GM12878 (cell line): ENCODE measurements at regions not wholly inside any gene's neighbourhood (a gene's known extent, or its start where the extent isn't known, plus 50 kb on each side); places are given as distances from the start of the nearest gene placed in this dataset.

Experiments
- ATAC-seq: fragments of 200-7000 bp; cut with Tn5 transposase; 3 replicates; pipeline ENCODE4 v1.9.1; 2020; ENCODE audit warnings: mild to moderate bottlenecking, moderate library complexity
- BruUV-seq: library from RNA; stranded (reverse); fragments of 400-500 nt; replicated peaks from 2 replicates; lab custom pipeline; 2021; lab: Mats Ljungman, UMichigan
- CTCF ChIA-PET: fragments of 300-600 bp; sonication (Branson Sonifier 250); formaldehyde crosslinking; extraction: SDS; loops from one replicate; lab custom pipeline; 2021; ENCODE audit warnings: inconsistent platforms; lab: Yijun Ruan, JAX
- POLR2A ChIA-PET: fragments of 350-600 bp; formaldehyde crosslinking; extraction: SDS; loops from one replicate; lab custom pipeline; 2021; ENCODE audit warnings: inconsistent platforms; lab: Charles Lee
- RAD21 ChIA-PET: fragments of 300-600 bp; sonication (Branson Sonifier 250); formaldehyde crosslinking; loops from one replicate; lab custom pipeline; 2023; ENCODE audit warnings: antibody characterized with exemption; ENCODE audit not compliant: unreplicated experiment; lab: Charles Lee
- SMC1A ChIA-PET: fragments of 300-600 bp; sonication (Branson Sonifier 250); formaldehyde crosslinking; loops from one replicate; lab custom pipeline; 2023; ENCODE audit not compliant: unreplicated experiment, uncharacterized antibody; lab: Charles Lee
- DNase-seq: peaks from one replicate; pipeline ENCODE4 v3.0.0-alpha.2; 2011; ENCODE audit warnings: low read depth, low spot score
- FAIRE-seq: peaks from 3 replicates; lab custom pipeline; 2011; peaks lifted over from hg19 to GRCh38; lab: Jason Lieb, UNC
- H2AFZ ChIP-seq: 2 replicates; pipeline ENCODE4 v1.6.0; 2011; ENCODE audit warnings: low read depth, low read length, control low read depth; ENCODE audit not compliant: control insufficient read depth
- H3K27ac ChIP-seq: 2 replicates; pipeline ENCODE4 v1.5.1; 2011; ENCODE audit warnings: control low read depth; ENCODE audit not compliant: control insufficient read depth, insufficient read depth
- H3K27me3 ChIP-seq, 2 experiments: replicated peaks in 1 of 2; 2 replicates each; pipeline versions ENCODE4 v1.6.0 to v1.6.1; 2011; ENCODE audit warnings: low read length in 1 of 2; ENCODE audit not compliant: control insufficient read depth in 2 of 2, insufficient read depth in 2 of 2
- H3K36me3 ChIP-seq, 2 experiments: 2 replicates each; pipeline ENCODE4 v1.5.1; 2011; ENCODE audit warnings: low read length in 1 of 2; ENCODE audit not compliant: control insufficient read depth in 2 of 2, insufficient read depth in 2 of 2
- H3K4me1 ChIP-seq: 2 replicates; pipeline ENCODE4 v1.6.1; 2011; ENCODE audit warnings: mild to moderate bottlenecking, low read length, moderate library complexity, mixed read lengths; ENCODE audit not compliant: control insufficient read depth, insufficient read depth
- H3K4me2 ChIP-seq: 2 replicates; pipeline ENCODE4 v1.6.0; 2011; ENCODE audit warnings: control low read depth; ENCODE audit not compliant: control insufficient read depth, insufficient read depth
- H3K4me3 ChIP-seq: fragments of 200-600 bp; sonication (generic); 2 replicates; pipeline ENCODE4 v1.5.1; 2016
- H3K79me2 ChIP-seq: 2 replicates; pipeline ENCODE4 v1.6.0; 2011; ENCODE audit warnings: low read length; ENCODE audit not compliant: control insufficient read depth, insufficient read depth
- H3K9ac ChIP-seq: 2 replicates; pipeline ENCODE4 v1.8.0; 2011; ENCODE audit warnings: low read length, control low read depth, mixed read lengths; ENCODE audit not compliant: control insufficient read depth, insufficient read depth
- H3K9me3 ChIP-seq: replicated peaks from 3 replicates; pipeline ENCODE4 v1.5.1; 2011; ENCODE audit warnings: mild to moderate bottlenecking, low read length; ENCODE audit not compliant: control insufficient read depth, insufficient read depth
- H4K20me1 ChIP-seq: 2 replicates; pipeline ENCODE4 v1.6.0; 2011; ENCODE audit not compliant: control insufficient read depth, insufficient read depth
- DPF2 ChIP-seq: fragments of 450-650 bp; IDR thresholded peaks from 2 replicates; pipeline ENCODE4 v1.6.1; 2017; ENCODE audit warnings: mild to moderate bottlenecking
- GATAD2B ChIP-seq: fragments of 450-650 bp; conservative IDR thresholded peaks from 2 replicates; pipeline ENCODE4 v1.6.1; 2017; ENCODE audit warnings: low read depth, mild to moderate bottlenecking, moderate library complexity
- IKZF1 ChIP-seq: fragments of 450-650 bp; conservative IDR thresholded peaks from 2 replicates; pipeline ENCODE4 v1.6.1; 2017; ENCODE audit warnings: antibody characterized with exemption, mild to moderate bottlenecking
- JUND ChIP-seq: IDR thresholded peaks from 2 replicates; pipeline ENCODE4 v1.6.1; 2012; ENCODE audit warnings: low read depth, mild to moderate bottlenecking, low read length, improper control_type of control experiment, moderate library complexity
- MXI1 ChIP-seq: fragments of 150-350 bp; IDR thresholded peaks from 2 replicates; pipeline ENCODE4 v1.6.1; 2011; ENCODE audit warnings: low read depth, mild to moderate bottlenecking, inconsistent platforms, low read length, improper control_type of control experiment
- MYB ChIP-seq: fragments of 150-350 bp; IDR thresholded peaks from 2 replicates; pipeline ENCODE4 v1.6.1; 2014; ENCODE audit warnings: mild to moderate bottlenecking, low read depth, low read length, borderline replicate concordance
- NFYB ChIP-seq: IDR thresholded peaks from 2 replicates; pipeline ENCODE4 v1.6.1; 2011; ENCODE audit warnings: low read depth, mild to moderate bottlenecking, low read length, improper control_type of control experiment, moderate library complexity; ENCODE audit not compliant: insufficient read depth
- SMAD1 ChIP-seq: fragments of 450-650 bp; IDR thresholded peaks from 2 replicates; pipeline ENCODE4 v1.6.1; 2018; ENCODE audit warnings: mild to moderate bottlenecking, low read depth; ENCODE audit not compliant: partially characterized antibody
- WGBS: methylation state at CpG from one replicate; pipeline ENCODE4 v1.1.6; 2016; ENCODE audit warnings: low lambda C conversion rate; ENCODE audit not compliant: insufficient replicate concordance, insufficient coverage; ENCODE audit errors: missing lambda C conversion rate; 5-methylcytosine and 5-hydroxymethylcytosine counted together
- in situ Hi-C: fragments of 300-500 bp; cut with MboI; formaldehyde crosslinking; loops from 9 replicates; pipeline ENCODE4 v1.14.3; 2018; ENCODE audit warnings: mixed read lengths
- intact Hi-C: fragments of 100-400 bp; cut with micrococcal nuclease; formaldehyde crosslinking; loops from one replicate; pipeline ENCODE4 v1.14.2; 2022; ENCODE audit not compliant: unreplicated experiment

GRCh38 chr5:28954074-28954473, 1915.7 kb upstream of the CDH9 start:
- BruUV-seq = no TSS peak
- ATAC-seq (no peak), FAIRE-seq (no peak), DNase-seq (no peak)
- no peaks in the 10 kb centered on the region for H3K36me3 ChIP-seq
- no peaks in the 10 kb centered on the region for H3K4me1 ChIP-seq
- no peak overlapping the region for H3K9ac ChIP-seq
- H4K20me1 ChIP-seq = no peaks in the 10 kb centered on the region
- H3K9me3 ChIP-seq = no peaks in the 10 kb centered on the region
- H3K4me3 ChIP-seq = no peak overlapping the region
- RAD21 ChIA-PET = no interaction called here
- no peaks in the 10 kb centered on the region for H3K79me2 ChIP-seq
- 52% methylated on average over 4 of the region's 4 CpGs for WGBS
- no peak overlapping the region for H2AFZ ChIP-seq
- SMC1A ChIA-PET = no interaction called here
- CTCF ChIA-PET = no interaction called here
- no peak overlapping the region for H3K4me2 ChIP-seq
- no peaks in the 10 kb centered on the region for H3K27me3 ChIP-seq
- POLR2A ChIA-PET = no interaction called here
- no peak overlapping the region for H3K27ac ChIP-seq
- intact Hi-C loops = no loop called here
- in situ Hi-C loops = no loop called here
- TF ChIP-seq JUND (no peak), IKZF1 (no peak)

GRCh38 chr5:28947865-28948264, 1909.5 kb upstream of the CDH9 start:
- Histone ChIP-seq H3K9ac (no peak overlapping the region), H3K9me3 (no peaks in the 10 kb centered on the region), H4K20me1 (no peaks in the 10 kb centered on the region), H3K36me3 (no peaks in the 10 kb centered on the region), H3K4me3 (no peak overlapping the region), H3K79me2 (no peaks in the 10 kb centered on the region), H3K27me3 (no peaks in the 10 kb centered on the region), H3K4me1 (no peaks in the 10 kb centered on the region), H2AFZ (no peak overlapping the region), H3K27ac (no peak overlapping the region), H3K4me2 (no peak overlapping the region)
- ATAC-seq (no peak), FAIRE-seq (no peak), DNase-seq (no peak)
- ChIA-PET CTCF (no interaction called here), RAD21 (no interaction called here), POLR2A (no interaction called here), SMC1A (no interaction called here)
- no TSS peak for BruUV-seq
- 6% methylated on average over 2 of the region's 2 CpGs for WGBS
- intact Hi-C loops = no loop called here
- in situ Hi-C loops = no loop called here
- no peak for TF ChIP-seq GATAD2B
- no peak for TF ChIP-seq SMAD1
- TF ChIP-seq NFYB = no peak
- no peak for TF ChIP-seq DPF2
- no peak for TF ChIP-seq MXI1
- no peak for TF ChIP-seq MYB
